Fibroblast of villous mesenchyme (primary cell): ENCODE measurements at regions not wholly inside any gene's neighbourhood (a gene's known extent, or its start where the extent isn't known, plus 50 kb on each side); places are given as distances from the start of the nearest gene placed in this dataset.

Experiments used
- DNase-seq: peaks from one replicate; pipeline ENCODE4 v3.0.0-alpha.2; 2010; ENCODE audit warnings: low read depth
- H3K4me3 ChIP-seq: 2 replicates; pipeline ENCODE4 v1.5.1; 2011; ENCODE audit warnings: low read depth, mild to moderate bottlenecking, low read length
- CTCF ChIP-seq: IDR thresholded peaks from 2 replicates; pipeline ENCODE4 v1.5.1; 2012; ENCODE audit warnings: low read depth, mild to moderate bottlenecking, low read length; ENCODE audit not compliant: insufficient read depth

GRCh38 chr14:81884382-81884781 is 350.7 kb upstream of the SEL1L start:
- no peak overlapping the region for H3K4me3 ChIP-seq
- DNase-seq, result no peak
- no peak for TF ChIP-seq CTCF

- DNase-seq, result no peak
- TF ChIP-seq CTCF, result no peak
- no peak overlapping the region for H3K4me3 ChIP-seq
Observed at GRCh38 chr14:81886588-81886987, 352.9 kb upstream of the SEL1L start.

- DNase-seq, result no peak
- no peak overlapping the region for H3K4me3 ChIP-seq
- TF ChIP-seq CTCF, result no peak
Observed at GRCh38 chr14:81889529-81889928, 355.9 kb upstream of the SEL1L start.

- no peak overlapping the region for H3K4me3 ChIP-seq
- no peak for DNase-seq
- TF ChIP-seq CTCF, result no peak
Observed at GRCh38 chr14:81890020-81890419, 356.4 kb upstream of the SEL1L start.

GRCh38 chr14:81903477-81903876 is 369.8 kb upstream of the SEL1L start:
- no peak for TF ChIP-seq CTCF

GRCh38 chr14:81927070-81927469 is 393.4 kb upstream of the SEL1L start:
- no peak overlapping the region for H3K4me3 ChIP-seq
- no peak for DNase-seq
- no peak for TF ChIP-seq CTCF

More at GRCh38 chr14:81903477-81903876, 369.8 kb upstream of the SEL1L start:
- no peak overlapping the region for H3K4me3 ChIP-seq
- DNase-seq, result no peak

- no peak overlapping the region for H3K4me3 ChIP-seq
- DNase-seq, result no peak
- TF ChIP-seq CTCF, result no peak
Observed at GRCh38 chr14:81931828-81932227, 398.2 kb upstream of the SEL1L start.
